ENCODE measurements at regions not wholly inside any gene's neighbourhood (a gene's known extent, or its start where the extent isn't known, plus 50 kb on each side); places are given as distances from the start of the nearest gene placed in this dataset.

GRCh38 chr9:20117986-20118385, 329.1 kb upstream of the SLC24A2 start:
- intact Hi-C loops (cut with micrococcal nuclease): no loop called here

GRCh38 chr9:20117482-20117881, 328.6 kb upstream of the SLC24A2 start:
- intact Hi-C loops (cut with micrococcal nuclease): no loop called here

GRCh38 chr9:20114974-20115373, 326.1 kb upstream of the SLC24A2 start:
- intact Hi-C loops (cut with micrococcal nuclease): no loop called here

GRCh38 chr9:20112205-20112783, 323.5 kb upstream of the SLC24A2 start:
- intact Hi-C loops (cut with micrococcal nuclease): no loop called here

- intact Hi-C loops (cut with micrococcal nuclease): no loop called here
Observed at GRCh38 chr9:20111173-20111843, 322.5 kb upstream of the SLC24A2 start.

- intact Hi-C loops (cut with micrococcal nuclease): no loop called here
Observed at GRCh38 chr9:20095430-20096092, 306.7 kb upstream of the SLC24A2 start.

- intact Hi-C loops (cut with micrococcal nuclease): no loop called here
Observed at GRCh38 chr9:20092561-20092960, 303.7 kb upstream of the SLC24A2 start.

- intact Hi-C loops (cut with micrococcal nuclease): no loop called here
Observed at GRCh38 chr9:20087481-20087880, 298.6 kb upstream of the SLC24A2 start.

- intact Hi-C loops (cut with micrococcal nuclease): no loop called here
Observed at GRCh38 chr9:20085842-20086241, 297.0 kb upstream of the SLC24A2 start.

GRCh38 chr9:20084125-20084524, 295.3 kb upstream of the SLC24A2 start:
- intact Hi-C loops (cut with micrococcal nuclease): no loop called here

GRCh38 chr9:20083390-20083789, 294.6 kb upstream of the SLC24A2 start:
- intact Hi-C loops (cut with micrococcal nuclease): no loop called here

- intact Hi-C loops (cut with micrococcal nuclease): no loop called here
Observed at GRCh38 chr9:20082831-20083230, 294.0 kb upstream of the SLC24A2 start.

GRCh38 chr9:20082406-20082805, 293.6 kb upstream of the SLC24A2 start:
- intact Hi-C loops (cut with micrococcal nuclease): no loop called here

GRCh38 chr9:20078246-20078645, 289.4 kb upstream of the SLC24A2 start:
- intact Hi-C loops (cut with micrococcal nuclease): no loop called here

- intact Hi-C loops (cut with micrococcal nuclease): no loop called here
Observed at GRCh38 chr9:20074291-20074690, 285.5 kb upstream of the SLC24A2 start.

- intact Hi-C loops (cut with micrococcal nuclease): no loop called here
Observed at GRCh38 chr9:20070336-20070735, 281.5 kb upstream of the SLC24A2 start.

GRCh38 chr9:20065796-20066700, 277.2 kb upstream of the SLC24A2 start:
- intact Hi-C loops (cut with micrococcal nuclease): no loop called here

- intact Hi-C loops (cut with micrococcal nuclease): no loop called here
Observed at GRCh38 chr9:20065046-20065445, 276.2 kb upstream of the SLC24A2 start.

- intact Hi-C loops (cut with micrococcal nuclease): no loop called here
Observed at GRCh38 chr9:20054734-20055133, 265.9 kb upstream of the SLC24A2 start.

- intact Hi-C loops (cut with micrococcal nuclease): loop anchor here (10.0 kb wide), 2 partner anchors 306 to 376 kb away; no protein-coding TSS in a partner anchor
Observed at GRCh38 chr9:20048985-20049384, 260.1 kb upstream of the SLC24A2 start.

- intact Hi-C loops (cut with micrococcal nuclease): loop anchor here (10.0 kb wide), 2 partner anchors 306 to 376 kb away; no protein-coding TSS in a partner anchor
Observed at GRCh38 chr9:20048437-20048836, 259.6 kb upstream of the SLC24A2 start.
